ENCODE measurements at regions not wholly inside any gene's neighbourhood (a gene's known extent, or its start where the extent isn't known, plus 50 kb on each side); places are given as distances from the start of the nearest gene placed in this dataset.

DNA sequence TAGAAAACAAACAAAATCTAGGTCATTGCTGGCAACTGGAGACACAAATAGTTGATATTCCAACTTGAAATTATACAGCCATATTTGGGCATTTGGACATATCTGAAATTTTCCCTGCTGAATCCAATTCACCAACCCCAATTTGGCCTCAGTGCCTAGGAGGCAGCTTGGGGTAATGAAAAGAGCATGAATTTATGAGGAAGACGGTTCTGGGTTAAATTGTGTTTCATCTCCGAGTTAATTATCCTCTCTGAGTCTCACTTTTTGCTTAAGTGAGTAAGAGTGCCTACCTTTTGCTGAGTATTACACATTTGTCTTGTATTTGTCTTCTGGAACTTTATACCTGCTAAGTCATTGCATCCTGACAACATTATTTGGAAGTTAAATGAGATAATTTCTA, 1906.8 kb upstream of the PIK3C3 start:
- POLR2A ChIA-PET (ENCODE audit: low non-redundant PET): no interaction called here
- CTCF ChIA-PET: no interaction called here
- no peak for DNase-seq (ENCODE audit: low spot score)
- TF ChIP-seq, protein P1, sequence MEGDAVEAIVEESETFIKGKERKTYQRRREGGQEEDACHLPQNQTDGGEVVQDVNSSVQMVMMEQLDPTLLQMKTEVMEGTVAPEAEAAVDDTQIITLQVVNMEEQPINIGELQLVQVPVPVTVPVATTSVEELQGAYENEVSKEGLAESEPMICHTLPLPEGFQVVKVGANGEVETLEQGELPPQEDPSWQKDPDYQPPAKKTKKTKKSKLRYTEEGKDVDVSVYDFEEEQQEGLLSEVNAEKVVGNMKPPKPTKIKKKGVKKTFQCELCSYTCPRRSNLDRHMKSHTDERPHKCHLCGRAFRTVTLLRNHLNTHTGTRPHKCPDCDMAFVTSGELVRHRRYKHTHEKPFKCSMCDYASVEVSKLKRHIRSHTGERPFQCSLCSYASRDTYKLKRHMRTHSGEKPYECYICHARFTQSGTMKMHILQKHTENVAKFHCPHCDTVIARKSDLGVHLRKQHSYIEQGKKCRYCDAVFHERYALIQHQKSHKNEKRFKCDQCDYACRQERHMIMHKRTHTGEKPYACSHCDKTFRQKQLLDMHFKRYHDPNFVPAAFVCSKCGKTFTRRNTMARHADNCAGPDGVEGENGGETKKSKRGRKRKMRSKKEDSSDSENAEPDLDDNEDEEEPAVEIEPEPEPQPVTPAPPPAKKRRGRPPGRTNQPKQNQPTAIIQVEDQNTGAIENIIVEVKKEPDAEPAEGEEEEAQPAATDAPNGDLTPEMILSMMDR (conservative IDR thresholded peaks at IDR 0.05; ENCODE audit: low read depth): no peak
- no peak overlapping the region for H3K27ac ChIP-seq

DNA sequence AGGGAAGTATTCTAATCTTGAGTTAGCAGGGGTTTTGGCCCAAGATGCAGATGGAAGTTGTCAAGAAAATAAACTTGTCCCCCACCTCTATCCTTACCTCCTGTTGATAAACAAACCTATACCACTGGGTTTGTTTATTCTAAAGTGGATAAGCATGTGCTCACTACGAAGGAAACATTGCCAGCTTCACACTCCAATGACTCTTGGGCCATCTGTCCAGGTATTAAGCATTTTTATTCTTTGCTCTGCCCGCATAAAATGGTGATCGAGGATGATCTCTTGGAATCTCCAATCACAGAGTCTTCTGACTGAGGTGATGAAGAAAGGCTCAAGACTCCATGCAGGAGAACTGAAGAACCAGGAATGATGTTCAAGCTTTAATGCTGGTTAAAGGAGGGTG, 1908.4 kb upstream of the PIK3C3 start:
- ChIA-PET CTCF (interaction anchor here (0.6 kb wide), 1 partner anchor 1982 kb away, joined by 3 read pairs; no protein-coding TSS in a partner anchor), POLR2A (ENCODE audit: low non-redundant PET) (no interaction called here)
- H3K27ac ChIP-seq: no peak overlapping the region
- no peak for DNase-seq (ENCODE audit: low spot score)
- TF ChIP-seq, protein P1 (conservative IDR thresholded peaks at IDR 0.05; ENCODE audit: low read depth): no peak

DNA sequence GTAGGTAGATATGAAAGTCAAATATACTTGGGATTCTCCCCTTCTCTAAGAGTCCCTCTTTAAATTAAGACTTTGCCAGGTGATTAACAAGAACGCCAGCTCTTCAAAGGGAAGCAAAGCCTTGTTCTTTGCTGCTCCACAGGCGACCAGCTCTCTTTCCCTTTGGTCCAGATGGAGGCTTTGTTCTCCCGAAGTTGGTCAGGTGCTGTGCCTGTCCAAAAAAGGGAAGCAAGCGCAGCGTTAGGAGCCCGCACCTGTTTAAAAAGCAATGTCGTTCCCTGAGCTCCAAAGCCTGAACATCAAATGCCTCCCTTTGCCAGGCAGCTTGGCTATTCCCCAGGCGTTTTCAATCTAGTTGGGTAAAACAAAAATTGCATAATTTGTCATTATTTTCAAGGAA, 1913.1 kb upstream of the PIK3C3 start:
- ChIA-PET POLR2A (ENCODE audit: low non-redundant PET) (no interaction called here), CTCF (no interaction called here)
- TF ChIP-seq, protein P1 (conservative IDR thresholded peaks at IDR 0.05; ENCODE audit: low read depth): no peak
- H3K27ac ChIP-seq: no peak overlapping the region
- DNase-seq (ENCODE audit: low spot score): no peak

DNA sequence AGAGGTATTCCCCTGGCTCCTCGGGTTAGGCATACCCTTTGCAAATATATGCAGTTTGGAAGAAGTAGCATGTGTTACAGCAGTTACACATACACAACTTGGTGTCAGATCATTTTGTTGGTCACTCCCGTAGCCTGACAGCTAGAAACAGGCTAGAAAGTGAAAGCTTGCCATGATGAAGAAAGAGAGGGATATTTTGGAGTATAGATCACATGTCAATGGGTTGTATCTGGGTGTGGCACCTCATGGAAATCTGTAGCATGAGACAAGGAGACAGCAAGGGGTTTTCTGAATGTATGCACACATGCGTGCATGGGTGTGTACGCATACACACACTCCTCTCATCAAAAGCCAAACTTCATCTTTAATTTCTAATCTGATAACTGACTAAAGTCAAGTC, 1914.5 kb upstream of the PIK3C3 start:
- H3K27ac ChIP-seq: no peak overlapping the region
- TF ChIP-seq, protein P1 (conservative IDR thresholded peaks at IDR 0.05; ENCODE audit: low read depth): no peak
- DNase-seq (ENCODE audit: low spot score): no peak
- ChIA-PET CTCF (no interaction called here), POLR2A (ENCODE audit: low non-redundant PET) (no interaction called here)

DNA sequence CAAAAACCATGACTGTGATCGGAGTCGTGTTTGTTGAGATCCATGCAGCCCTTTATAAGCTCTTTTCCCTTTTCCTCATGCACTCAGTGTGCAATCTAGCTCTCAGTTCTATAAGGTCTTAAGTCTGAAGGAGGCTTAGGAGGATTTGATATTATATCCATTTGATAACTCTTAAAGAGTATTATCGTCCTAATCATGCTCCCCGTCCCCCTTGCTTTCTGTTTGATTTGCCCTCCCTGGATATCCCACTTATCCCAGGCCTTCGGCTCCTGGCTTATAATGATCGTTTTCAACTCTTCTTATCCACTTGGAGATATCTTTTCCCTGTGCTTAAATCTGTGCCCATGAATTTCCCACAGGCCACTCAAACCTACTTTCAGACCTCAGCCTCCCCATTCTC, 1917.7 kb upstream of the PIK3C3 start:
- no peak for DNase-seq (ENCODE audit: low spot score)
- CTCF ChIA-PET: no interaction called here
- no peak overlapping the region for H3K27ac ChIP-seq
- POLR2A ChIA-PET (ENCODE audit: low non-redundant PET): no interaction called here
- TF ChIP-seq, protein P1 (conservative IDR thresholded peaks at IDR 0.05; ENCODE audit: low read depth): no peak

DNA sequence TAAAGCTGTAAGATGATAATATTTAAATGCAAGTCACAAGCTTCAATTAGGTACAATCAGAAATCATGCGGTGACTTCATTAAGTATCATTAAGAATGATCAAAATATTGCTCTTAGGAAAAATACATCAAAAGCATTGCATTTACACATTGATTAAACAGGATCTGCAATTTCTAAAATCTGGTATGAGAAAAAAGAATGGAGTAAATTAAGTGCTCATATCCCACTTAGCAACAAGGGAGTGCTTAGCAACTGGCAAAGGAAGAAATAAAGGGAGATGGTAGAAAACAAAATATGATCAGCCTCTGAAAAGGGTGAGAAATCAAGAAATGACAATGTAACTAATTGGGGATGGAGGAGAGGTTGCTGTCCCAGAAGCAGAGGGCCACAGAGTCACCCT, 1918.2 kb upstream of the PIK3C3 start:
- DNase-seq (ENCODE audit: low spot score): no peak
- H3K27ac ChIP-seq: no peak overlapping the region
- TF ChIP-seq, protein P1 (conservative IDR thresholded peaks at IDR 0.05; ENCODE audit: low read depth): no peak
- ChIA-PET CTCF (no interaction called here), POLR2A (ENCODE audit: low non-redundant PET) (no interaction called here)

DNA sequence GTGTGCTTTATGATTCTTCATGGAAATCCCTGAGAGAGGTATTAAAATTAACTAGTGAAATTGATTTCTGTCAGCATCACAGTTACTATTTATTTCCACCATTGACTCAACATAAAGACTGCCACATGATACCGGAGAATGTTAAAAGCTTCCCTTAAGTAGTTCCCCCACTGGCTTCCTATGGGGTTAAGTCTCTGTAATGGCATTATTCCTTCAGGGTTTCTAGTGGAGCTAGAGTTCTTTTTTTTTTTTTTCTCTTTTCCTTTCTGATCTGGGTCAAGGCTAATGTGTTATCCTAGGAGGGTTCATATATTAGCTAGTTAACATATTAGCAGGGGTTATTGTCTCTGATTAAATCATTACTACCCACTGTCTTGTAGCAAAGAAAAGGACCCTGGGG, 1919.1 kb upstream of the PIK3C3 start:
- H3K27ac ChIP-seq: no peak overlapping the region
- CTCF ChIA-PET: no interaction called here
- DNase-seq (ENCODE audit: low spot score): no peak
- TF ChIP-seq, protein P1 (conservative IDR thresholded peaks at IDR 0.05; ENCODE audit: low read depth): no peak
- POLR2A ChIA-PET (ENCODE audit: low non-redundant PET): no interaction called here

All from RWPE1 (cell line).